Adrenal gland (tissue), 9 donors: ENCODE measurements at regions not wholly inside any gene's neighbourhood (a gene's known extent, or its start where the extent isn't known, plus 50 kb on each side); places are given as distances from the start of the nearest gene placed in this dataset.
A peak's percentile ranks its signal among the peaks of the same experiment; 100 is the strongest.

Experiments
- DNase-seq, 7 donors: peaks; one replicate each; pipeline ENCODE4 v3.0.0-alpha.2; 2019 to 2020
- H3K27ac ChIP-seq, 5 donors: fragments of 200-600 bp; sonication (generic) in 4 of 5; 1 replicate in 3 of 5; 2 replicates in 2 of 5; pipeline versions ENCODE4 v1.5.1 to v1.8.0; 2016 to 2020; ENCODE audit warnings: mild to moderate bottlenecking in 1 of 5
- H3K27me3 ChIP-seq: fragments of 200-600 bp; 2 replicates; pipeline ENCODE4 v1.8.0; 2021
- H3K36me3 ChIP-seq, 2 donors: fragments of 200-600 bp; replicated peaks in 1 of 2; 1 replicate in 1 of 2; 2 replicates in 1 of 2; pipeline versions ENCODE4 v1.5.1 to v1.8.0; 2018 to 2022
- H3K4me1 ChIP-seq, 2 donors: fragments of 200-600 bp; replicated peaks in 1 of 2; 1 replicate in 1 of 2; 2 replicates in 1 of 2; pipeline versions ENCODE4 v1.5.1 to v1.8.0; 2018 to 2021
- H3K4me3 ChIP-seq, 4 donors: fragments of 200-600 bp; sonication (generic) in 3 of 4; one replicate each; pipeline ENCODE4 v1.5.1; 2016 to 2018
- H3K9me3 ChIP-seq, 3 donors: fragments of 200-600 bp; sonication (generic) in 1 of 3; replicated peaks in 1 of 3; 1 replicate in 2 of 3; 2 replicates in 1 of 3; pipeline versions ENCODE4 v1.5.1 to v1.8.0; 2016 to 2021
- POLR2A ChIP-seq, 2 donors: fragments of 450-650 bp; IDR thresholded peaks; one replicate each; pipeline ENCODE4 v1.6.1; 2017; ENCODE audit warnings: antibody characterized with exemption in 2 of 2, mild to moderate bottlenecking in 2 of 2, moderate library complexity in 1 of 2
- WGBS, 4 donors: extraction: QIAGEN DNeasy Blood & Tissue Kit in 2 of 4; methylation state at CpG; one replicate each; pipeline versions ENCODE4 v1.1.5 to v1.1.7; 2013 to 2017; 5-methylcytosine and 5-hydroxymethylcytosine counted together
- intact Hi-C, 2 donors: fragments of 100-400 bp; cut with DNase I; formaldehyde crosslinking; loops; one replicate each; pipeline versions ENCODE4 v1.14.1 to v1.15.0; 2022 to 2023
- TF ChIP-seq, protein P1 (sequence below), 6 experiments: fragments of 450-650 bp in 4 of 6; fragments of 200-600 bp in 2 of 6; sonication (generic) in 1 of 6; IDR thresholded peaks; 1 replicate in 5 of 6; 2 replicates in 1 of 6; pipeline versions ENCODE4 v1.5.1 to v1.8.0; 2016 to 2021; ENCODE audit warnings: antibody characterized with exemption in 6 of 6, mild to moderate bottlenecking in 2 of 6, moderate library complexity in 1 of 6
- donor health status: healthy with polysubstance abuse.
- donor health status: Bipolar disorder and iron deficiency.
- donor health status: DM: yes; HTN: yes; CAD: no.
- donor health status: DM: no; HTN: no; CAD: no.
- donor health status: DM: no; HTN: no; CAD: no.

DNA sequence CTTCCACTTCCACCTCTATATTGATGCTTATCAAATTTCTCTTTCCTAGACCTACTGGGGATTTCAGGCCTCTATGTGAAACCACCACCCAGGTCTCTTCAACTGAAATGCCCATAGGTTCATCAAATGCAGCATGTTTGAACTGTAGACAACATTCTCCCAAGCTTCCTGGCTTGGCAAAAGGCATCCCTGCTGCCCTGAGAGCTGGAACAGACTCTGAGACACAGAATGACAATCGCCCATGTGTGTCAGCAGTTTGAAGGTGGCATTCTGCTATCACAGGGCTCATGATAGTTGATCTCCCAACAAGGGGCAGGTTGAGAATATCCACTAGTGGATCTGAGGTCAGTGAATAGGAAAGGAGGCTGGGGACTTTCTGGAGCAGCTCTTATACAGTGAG is 200.7 kb downstream of the RPLP1 start:
- intact Hi-C loops, result no loop called here
- 36 to 75% (median 51%) methylated on average over 1 of the region's 1 CpG for WGBS, 4 donors
- Histone ChIP-seq H3K27me3 (peaks cover 3% of the 10 kb centered on the region), H3K36me3 (no peaks in the 10 kb centered on the region), H3K27ac (no peak overlapping the region), H3K9me3 (no peaks in the 10 kb centered on the region), H3K4me3 (no peak overlapping the region), H3K4me1 (no peaks in the 10 kb centered on the region)
- peak in 1 of 7 donors; percentile 17 for DNase-seq
- TF ChIP-seq POLR2A (IDR thresholded peaks at IDR 0.05), result no peak
- TF ChIP-seq, protein P1, sequence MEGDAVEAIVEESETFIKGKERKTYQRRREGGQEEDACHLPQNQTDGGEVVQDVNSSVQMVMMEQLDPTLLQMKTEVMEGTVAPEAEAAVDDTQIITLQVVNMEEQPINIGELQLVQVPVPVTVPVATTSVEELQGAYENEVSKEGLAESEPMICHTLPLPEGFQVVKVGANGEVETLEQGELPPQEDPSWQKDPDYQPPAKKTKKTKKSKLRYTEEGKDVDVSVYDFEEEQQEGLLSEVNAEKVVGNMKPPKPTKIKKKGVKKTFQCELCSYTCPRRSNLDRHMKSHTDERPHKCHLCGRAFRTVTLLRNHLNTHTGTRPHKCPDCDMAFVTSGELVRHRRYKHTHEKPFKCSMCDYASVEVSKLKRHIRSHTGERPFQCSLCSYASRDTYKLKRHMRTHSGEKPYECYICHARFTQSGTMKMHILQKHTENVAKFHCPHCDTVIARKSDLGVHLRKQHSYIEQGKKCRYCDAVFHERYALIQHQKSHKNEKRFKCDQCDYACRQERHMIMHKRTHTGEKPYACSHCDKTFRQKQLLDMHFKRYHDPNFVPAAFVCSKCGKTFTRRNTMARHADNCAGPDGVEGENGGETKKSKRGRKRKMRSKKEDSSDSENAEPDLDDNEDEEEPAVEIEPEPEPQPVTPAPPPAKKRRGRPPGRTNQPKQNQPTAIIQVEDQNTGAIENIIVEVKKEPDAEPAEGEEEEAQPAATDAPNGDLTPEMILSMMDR (IDR thresholded peaks at IDR 0.05), result no peak

DNA sequence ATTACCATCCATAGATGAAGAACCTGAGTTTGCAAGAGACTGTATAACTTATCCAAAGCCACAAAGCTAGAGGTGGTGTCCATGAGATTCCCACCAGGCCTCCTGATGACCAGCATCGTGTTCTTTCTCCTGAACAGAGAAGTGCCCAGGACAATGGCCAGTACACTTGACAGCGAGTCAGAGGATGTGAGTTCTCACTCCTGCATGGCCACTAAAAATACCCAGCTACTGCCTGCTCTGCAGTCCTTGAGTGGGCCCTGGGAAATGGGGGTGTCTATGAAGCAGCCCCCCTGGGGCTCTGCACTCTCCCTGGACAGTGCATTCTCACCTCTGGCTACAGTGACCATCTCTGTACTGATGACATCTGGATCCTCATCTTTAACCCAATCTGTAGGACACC is 201.2 kb downstream of the RPLP1 start:
- TF ChIP-seq POLR2A (IDR thresholded peaks at IDR 0.05), result no peak
- TF ChIP-seq, protein P1 (IDR thresholded peaks at IDR 0.05), result no peak
- H3K27ac ChIP-seq, result no peak overlapping the region
- H3K9me3 ChIP-seq, result no peaks in the 10 kb centered on the region
- WGBS, 4 donors, result 80 to 95% (median 89%) methylated on average over 2 of the region's 2 CpGs
- intact Hi-C loops, result no loop called here
- no peak overlapping the region for H3K4me3 ChIP-seq
- no peaks in the 10 kb centered on the region for H3K4me1 ChIP-seq
- H3K27me3 ChIP-seq, result no peaks in the 10 kb centered on the region
- DNase-seq, result peak in 1 of 7 donors; percentile 6
- H3K36me3 ChIP-seq, result no peaks in the 10 kb centered on the region

DNA sequence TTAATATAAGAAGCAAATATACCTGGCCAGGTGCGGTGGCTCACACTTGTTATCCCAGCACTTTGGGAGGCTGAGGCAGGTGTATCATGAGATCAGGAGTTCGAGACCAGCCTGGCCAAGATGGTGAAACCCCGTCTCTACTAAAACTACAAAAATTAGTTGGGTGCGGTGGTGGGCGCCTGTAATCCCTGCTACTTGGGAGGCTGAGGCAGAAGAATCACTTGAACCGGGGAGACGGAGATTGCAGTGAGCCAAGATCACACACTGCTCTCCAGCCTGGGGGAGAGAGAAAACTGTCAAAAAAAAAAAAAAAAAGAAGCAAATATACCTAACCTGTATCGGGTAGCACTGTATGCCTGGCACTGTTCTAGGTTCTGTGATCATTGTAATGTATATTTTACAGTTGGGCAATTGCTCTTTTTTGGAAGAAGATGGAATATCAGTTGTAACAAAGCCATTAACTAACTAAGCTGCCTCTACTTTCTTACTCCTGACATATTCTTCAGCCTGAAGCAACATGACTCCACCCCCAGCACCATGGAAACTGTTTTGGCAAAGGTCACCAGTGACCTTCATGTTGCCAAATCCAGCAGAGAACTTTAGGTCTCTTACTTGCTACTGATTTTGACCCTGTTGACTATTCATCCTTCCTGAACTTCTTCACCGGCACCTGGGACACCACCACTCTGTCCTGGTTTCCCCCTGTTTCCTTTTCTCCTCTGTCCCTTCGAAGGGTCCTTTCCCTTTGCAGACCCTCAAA is 203.8 kb downstream of the RPLP1 start:
- intact Hi-C loops, result no loop called here
- H3K4me3 ChIP-seq, result no peak overlapping the region
- peak in 2 of 7 donors; percentile 50 to 52 for DNase-seq
- TF ChIP-seq POLR2A (IDR thresholded peaks at IDR 0.05), result no peak
- TF ChIP-seq, protein P1 (IDR thresholded peaks at IDR 0.05), result no peak
- H3K9me3 ChIP-seq, result no peaks in the 10 kb centered on the region
- peaks cover 4% of the 10 kb centered on the region for H3K27me3 ChIP-seq
- H3K36me3 ChIP-seq, result no peaks in the 10 kb centered on the region
- WGBS, 4 donors, result 81 to 94% (median 88%) methylated on average over 9 to 10 of the region's 10 CpGs
- no peak overlapping the region for H3K27ac ChIP-seq
- H3K4me1 ChIP-seq, result no peaks in the 10 kb centered on the region

DNA sequence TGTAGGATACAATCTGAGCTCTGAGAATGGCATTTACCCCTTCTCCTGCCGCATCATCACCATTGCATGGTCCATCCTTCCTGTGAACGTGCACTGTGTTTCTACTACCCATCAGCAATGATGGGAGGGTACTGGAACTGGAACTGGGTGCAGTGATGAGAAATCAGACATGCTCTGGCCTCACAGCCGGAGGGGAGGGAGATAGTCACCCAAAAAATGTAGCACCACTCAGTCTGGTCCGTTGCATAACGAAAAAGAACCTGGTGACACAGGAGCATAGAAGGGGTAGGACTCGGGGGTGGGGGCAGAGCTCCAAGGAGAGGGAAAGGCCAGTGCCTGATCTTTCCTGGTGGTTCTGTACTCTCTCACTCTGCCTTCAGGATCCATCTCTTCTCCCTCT is 205.0 kb downstream of the RPLP1 start:
- DNase-seq, result peak in 1 of 7 donors; percentile 2
- intact Hi-C loops, result no loop called here
- Histone ChIP-seq H3K36me3 (no peaks in the 10 kb centered on the region), H3K4me3 (no peak overlapping the region), H3K27me3 (peaks cover 4% of the 10 kb centered on the region), H3K9me3 (no peaks in the 10 kb centered on the region), H3K4me1 (no peaks in the 10 kb centered on the region), H3K27ac (no peak overlapping the region)
- TF ChIP-seq POLR2A (IDR thresholded peaks at IDR 0.05), result no peak
- TF ChIP-seq, protein P1 (IDR thresholded peaks at IDR 0.05), result no peak
- whole genome bisulfite sequencing, 4 donors, result 77 to 87% (median 82%) methylated on average over 6 of the region's 6 CpGs
